ENCODE measurements at regions not wholly inside any gene's neighbourhood (a gene's known extent, or its start where the extent isn't known, plus 50 kb on each side); places are given as distances from the start of the nearest gene placed in this dataset.
"Not testable (repeated sequence)": the region's sequence is repeated elsewhere in the genome, so short reads cannot be mapped to it uniquely, and the experiment has no call there.

DNA sequence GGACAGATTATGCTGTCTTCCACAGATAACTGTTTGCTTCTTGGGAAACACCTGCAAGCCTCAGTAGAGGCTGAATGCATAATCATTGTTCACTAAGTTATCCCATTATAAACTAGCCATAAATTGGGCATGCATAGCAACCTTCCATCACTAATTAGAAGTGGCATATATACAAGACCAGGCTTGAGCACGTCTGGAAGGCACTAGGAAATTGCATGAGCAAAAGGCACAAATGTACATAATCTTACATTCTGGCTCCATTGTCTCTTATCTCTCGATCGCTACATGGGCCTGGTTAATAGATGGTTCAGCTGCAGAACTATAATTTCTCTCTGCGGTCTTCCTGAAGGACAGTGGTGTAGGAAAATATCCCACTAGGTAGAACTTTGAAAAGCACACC lies 679.2 kb downstream of the RPL10L start:
- FAIRE-seq, result no peak

DNA sequence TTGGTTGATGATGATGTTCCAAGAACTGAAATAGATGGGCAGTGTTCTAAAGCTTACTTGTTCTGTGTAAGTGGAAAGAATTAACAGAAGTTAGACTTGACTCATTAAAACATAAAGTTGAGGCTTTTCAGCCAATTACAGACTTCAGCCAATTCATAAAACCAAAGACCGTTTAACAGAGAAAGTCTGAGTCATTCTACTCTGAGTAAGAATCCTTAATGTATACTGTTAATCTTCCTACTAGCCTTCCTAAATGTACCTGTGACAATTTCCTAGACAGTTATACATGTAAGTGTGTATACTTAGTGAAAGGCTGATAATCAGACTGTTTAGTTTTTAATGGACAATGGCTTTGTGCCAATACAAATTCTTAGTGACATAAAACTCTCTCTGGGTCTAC lies 681.0 kb downstream of the RPL10L start:
- FAIRE-seq, result no peak

DNA sequence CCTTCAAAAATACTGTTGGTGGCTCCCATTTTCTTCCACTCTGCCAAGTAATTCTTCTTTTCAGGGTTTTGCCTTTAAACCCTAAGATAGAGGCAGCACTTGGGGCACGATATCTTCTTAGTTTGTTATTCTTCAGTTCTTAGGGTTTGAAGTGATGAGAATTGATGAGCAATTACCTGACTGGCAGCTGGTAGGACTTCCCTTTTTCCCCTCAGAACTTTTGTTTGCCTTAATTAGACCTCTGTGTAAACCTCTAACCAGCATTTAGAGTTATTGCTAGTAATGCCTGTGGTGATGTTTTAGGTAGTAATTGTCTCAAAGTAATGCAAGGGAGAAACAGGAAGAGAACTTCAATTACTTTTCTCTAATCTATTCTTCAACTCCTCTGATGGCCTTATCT lies 683.5 kb downstream of the RPL10L start:
- no peak for FAIRE-seq

DNA sequence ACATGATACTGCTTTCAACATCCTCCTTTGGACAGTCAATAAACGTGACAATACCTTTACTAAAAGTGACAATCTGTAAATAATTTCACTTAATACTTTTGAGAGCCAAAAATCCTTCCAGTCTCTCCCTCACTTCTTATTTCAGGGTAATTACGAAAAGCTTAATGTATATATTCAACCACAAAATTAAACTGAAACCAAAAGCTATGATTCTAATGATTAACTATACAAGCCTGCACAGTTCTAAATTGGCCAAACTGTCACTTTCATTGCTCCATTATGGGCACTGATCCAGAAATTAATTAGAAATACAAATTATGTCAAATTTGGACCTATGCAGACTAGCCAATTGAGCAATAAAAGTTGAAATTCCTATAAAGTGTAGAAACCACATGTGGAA lies 696.5 kb upstream of the MIS18BP1 start:
- no peak for FAIRE-seq

DNA sequence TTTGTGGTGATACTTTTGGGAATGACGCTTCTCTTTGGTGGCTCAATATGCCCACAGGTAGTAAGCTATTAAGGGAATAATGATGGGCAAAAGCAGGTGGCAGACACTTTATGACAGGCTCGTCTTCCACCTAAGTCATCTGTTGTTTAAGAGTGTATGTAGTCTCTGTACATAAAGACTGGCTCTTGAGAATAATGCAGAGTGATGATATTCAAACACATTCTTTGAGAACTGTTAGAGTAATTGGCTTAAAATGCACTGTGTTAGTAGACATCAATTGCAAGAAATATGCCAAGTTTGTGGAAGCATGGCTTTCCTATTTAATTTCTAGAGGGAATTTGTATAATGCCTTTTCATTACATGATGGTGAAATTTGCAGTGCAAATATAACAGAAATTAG lies 694.8 kb upstream of the MIS18BP1 start:
- FAIRE-seq, result no peak

DNA sequence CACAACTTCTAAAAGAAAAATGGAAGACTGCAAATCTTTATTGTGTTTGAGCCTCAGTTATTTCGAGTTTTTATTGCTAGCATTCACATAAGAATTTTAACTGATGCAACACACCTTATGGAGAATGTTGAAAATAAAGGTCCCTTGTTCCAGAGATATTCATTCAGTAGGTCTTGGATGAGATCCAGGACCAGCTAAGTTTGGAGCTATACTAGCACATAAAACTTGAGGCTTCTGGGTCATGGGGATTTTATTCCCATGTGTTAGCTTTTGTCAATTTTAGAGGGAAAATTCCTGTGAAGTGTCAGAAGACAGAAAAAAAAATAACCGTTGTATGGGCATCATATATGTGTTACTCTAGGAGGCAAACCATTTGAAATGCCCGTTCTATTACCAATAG lies 693.2 kb upstream of the MIS18BP1 start:
- FAIRE-seq, result no peak

DNA sequence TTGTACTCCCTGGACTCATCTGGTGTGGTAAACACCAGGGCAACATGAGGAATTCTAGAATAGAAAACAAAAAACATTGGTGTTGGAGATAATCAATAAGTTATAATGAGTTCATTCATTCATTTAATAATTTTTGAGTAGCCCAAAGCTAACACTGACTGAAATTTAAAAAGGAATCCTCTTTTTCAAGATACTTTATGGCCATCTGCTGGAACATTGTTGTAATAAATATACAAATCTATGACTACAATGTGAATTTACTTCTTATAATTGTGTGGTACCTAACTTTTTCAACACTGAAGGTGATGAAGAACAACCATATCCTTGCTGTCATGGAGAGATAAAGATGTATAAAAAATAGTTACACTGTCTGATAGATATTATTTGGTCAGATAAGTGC lies 687.3 kb upstream of the MIS18BP1 start:
- no peak for FAIRE-seq

DNA sequence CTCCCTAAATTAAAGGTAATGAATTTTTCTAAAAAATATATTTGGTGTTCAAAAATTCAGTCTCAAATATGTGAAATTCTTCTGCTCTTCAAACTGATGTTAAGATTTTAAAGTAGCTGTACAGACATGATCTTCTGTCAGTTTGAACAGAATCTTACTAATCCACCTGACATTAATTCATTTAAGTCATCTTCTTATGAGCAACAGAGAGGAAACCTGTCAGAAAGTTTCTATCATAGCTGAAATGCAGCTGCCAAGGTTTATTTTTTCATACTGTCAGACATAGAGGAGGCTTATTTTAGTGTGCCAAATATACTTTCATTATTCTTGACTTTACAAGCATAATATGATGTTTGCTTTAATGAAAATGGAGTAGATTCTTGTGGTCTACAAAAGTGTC lies 686.6 kb upstream of the MIS18BP1 start:
- no peak for FAIRE-seq

DNA sequence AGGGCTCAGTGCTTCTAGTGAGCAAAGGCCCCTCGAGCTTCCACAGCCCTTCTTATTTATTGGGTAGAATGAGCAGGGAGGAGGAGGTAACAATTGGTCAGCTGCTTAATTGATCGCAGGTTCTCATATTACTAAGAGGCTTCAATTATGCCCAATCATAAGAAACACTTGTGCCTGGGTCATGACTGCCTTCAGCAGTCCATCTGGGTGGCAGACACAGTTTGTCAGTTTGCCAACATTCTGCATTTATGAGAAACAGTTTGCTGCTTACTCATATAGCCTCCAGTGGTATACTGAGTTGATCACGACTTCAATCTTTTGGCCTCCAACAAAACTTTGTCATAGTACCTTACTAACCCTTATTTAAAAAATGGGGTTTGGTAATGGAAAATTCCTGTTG lies 667.0 kb upstream of the MIS18BP1 start:
- FAIRE-seq, result not testable (repeated sequence)

DNA sequence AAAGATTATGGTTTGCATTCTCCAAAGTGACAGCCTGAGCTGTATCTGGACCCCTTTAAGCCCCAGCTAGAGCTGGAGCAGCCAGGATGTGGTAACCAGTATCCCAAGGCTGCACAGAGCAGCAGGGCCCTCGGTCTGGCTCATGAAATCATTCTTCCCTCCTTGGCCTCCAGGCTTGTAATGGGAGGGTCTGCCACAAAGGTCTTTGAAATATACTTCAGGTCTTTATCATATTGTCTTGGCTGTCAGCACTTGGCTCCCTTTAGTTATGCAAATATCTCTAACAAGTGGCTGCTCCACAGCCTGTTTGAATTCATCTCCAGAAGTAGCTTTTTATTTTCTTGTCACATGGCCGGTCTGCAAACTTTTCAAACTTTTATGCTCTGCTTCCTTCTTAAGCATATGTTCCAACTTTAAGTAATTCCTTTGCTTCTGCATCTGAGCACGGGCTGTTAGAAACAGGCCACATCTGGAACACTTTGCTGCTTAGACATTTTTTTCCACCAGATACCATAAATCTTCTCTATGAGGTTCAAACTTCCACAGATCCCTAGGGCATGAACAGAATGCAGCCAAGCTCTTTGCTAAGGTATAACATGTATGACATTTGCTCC lies 663.4 kb upstream of the MIS18BP1 start:
- FAIRE-seq, result no peak

DNA sequence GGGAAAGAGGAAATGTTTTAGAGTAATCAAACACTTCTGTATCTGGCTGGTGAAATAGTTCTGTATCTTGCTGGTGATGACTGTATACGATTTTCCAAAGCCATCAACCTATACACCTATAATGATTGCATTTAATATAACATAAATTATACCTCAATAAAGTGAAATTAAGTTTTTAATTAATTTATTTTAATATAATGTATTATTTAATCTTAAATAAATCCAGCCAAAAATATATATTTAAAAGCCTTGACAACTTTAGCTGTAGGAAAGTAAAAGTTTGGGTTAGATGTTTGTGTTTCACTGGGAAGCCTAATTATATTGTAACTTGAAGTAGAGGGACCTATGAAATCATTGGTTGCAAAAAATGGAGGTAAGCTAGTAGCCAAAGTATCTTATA lies 654.8 kb upstream of the MIS18BP1 start:
- FAIRE-seq, result no peak

DNA sequence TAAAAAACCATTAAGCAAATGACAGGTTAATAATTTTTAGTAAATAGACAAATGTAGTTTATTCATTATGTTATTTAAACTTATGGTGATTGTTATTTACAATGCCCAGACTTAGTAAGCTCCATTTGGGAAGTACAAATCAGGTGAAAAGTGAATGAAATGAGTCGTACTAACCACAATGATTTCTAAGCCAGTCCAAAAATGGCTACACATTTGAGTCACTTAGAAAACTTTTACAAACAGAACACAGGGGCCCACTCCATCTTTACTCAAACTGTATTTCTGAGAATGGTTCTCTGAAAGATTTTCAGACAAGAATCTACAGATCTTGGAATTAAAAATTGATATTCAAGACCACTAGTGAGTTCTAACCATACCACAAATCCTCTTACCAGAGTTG lies 653.3 kb upstream of the MIS18BP1 start:
- FAIRE-seq, result no peak

DNA sequence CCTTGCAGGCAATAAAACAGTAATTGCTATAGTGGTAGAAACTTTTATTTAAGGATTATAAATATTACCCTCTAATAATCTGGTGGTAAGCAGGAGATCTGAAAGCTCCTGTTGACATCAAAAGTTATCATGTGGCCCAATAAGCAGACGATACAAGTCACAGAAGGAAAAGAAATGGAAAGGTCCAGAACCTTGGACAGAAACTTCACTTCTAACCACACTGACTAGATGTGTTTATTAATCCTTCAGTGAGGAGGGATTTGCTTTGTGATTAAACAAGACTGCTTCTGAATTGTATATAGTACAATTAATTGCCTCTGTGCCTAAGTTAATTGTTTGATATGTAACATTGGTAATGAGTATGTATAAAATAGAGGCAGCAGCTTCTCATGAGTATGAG lies 652.7 kb upstream of the MIS18BP1 start:
- FAIRE-seq, result no peak

DNA sequence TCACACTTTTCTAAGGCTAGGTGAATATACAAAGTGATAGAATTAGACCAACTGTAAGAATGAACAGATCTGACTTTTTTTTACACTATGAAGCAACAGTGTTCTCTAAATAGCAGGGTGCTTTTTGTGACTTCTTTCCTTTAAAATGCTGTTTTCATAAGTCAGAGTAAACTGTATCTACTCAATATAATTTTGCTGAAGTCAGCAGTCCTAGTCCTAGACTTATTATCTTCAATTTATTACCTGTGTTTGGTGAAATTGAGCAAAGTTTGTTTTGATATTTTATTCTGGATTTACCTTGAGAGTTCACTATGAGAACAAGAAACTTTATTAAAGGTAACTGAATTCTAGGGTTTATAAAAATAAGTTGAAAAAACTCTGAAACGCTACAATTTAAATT lies 651.3 kb upstream of the MIS18BP1 start:
- FAIRE-seq, result no peak

DNA sequence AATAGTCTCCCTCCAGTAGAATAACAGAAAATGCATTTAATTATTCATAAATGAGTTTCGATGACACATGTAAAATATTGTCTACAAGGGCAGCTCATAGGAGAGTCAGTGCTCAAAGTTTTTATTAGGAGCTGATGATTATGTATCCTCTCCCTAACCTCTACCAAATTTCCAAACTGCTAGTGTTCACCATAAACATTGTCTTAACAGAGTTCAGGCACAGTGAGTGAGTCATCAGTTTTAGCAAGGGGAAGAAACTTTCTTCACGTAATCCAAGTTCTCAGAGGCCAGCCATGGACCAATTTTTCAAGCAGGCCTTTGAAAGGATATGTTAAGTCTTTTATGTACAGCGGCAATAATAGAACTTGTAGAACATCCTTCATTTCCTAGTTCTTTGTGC lies 649.2 kb upstream of the MIS18BP1 start:
- FAIRE-seq, result no peak

DNA sequence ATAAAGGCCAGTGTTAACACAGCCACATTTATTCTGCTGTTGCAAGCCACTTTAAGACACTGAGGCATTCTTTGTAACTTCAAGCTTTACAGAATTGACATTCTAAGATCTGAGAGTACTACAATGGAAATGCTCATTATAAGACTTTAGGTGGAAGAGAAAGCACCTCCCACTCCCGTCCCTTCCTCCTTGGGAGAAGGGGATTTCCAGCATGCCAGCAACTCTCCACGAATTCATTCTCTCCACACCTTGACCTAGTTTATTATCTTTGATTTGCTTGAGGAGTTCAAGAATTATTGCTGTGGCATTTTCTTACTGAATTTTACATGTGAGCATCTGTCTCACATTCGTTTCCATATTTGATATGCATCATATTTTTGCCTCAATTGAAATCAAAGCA lies 644.4 kb upstream of the MIS18BP1 start:
- FAIRE-seq, result no peak

DNA sequence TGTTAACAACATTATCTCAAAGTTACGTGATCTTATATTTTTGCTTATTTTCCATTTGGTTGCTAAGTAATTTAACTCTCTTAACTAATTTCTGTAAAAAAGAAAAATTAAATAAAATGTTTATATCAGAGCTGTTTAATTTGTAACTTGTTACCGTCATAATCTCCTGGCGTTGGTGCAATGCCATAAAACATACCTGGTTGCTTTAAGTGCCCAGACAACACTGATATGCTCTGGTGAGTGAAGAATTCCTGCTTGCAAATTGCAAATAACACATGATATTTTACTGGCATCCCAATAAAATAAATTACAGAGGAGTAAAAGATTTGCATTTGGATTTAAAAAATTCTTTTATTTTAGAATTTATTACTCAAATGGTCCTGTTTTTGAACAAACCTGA lies 640.1 kb upstream of the MIS18BP1 start:
- no peak for FAIRE-seq

DNA sequence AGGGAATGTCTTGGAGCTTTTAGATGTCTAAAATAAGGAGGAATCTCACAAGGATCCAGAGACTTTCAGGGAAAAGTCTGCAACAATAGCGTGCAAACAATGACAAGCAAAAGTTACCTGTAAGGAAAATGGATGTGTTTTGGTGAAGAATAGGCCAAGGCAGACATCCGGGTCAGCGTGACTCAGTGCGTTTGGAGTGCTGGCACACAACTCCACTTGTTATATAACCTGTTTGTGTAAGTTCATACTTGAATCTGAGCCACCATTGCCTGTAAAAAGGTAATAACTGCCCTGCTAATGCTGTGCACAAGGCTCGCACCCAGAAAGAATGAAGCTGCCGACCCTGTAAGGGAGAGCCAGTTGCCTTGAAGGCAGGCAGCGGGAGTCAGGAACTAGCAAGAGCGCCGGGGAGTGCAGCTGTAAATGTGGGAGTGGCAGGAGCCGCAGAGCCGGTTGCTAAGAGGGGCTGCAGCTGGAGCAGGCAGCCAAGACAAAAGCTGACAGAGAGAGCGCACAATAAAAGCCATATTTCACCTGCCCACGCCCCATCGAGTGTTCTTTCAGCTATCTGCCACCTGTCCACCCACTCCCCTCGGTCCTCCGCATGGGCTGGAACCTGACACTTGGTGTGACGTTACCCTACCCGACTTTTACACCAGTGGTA lies 638.5 kb upstream of the MIS18BP1 start:
- FAIRE-seq, result no peak

DNA sequence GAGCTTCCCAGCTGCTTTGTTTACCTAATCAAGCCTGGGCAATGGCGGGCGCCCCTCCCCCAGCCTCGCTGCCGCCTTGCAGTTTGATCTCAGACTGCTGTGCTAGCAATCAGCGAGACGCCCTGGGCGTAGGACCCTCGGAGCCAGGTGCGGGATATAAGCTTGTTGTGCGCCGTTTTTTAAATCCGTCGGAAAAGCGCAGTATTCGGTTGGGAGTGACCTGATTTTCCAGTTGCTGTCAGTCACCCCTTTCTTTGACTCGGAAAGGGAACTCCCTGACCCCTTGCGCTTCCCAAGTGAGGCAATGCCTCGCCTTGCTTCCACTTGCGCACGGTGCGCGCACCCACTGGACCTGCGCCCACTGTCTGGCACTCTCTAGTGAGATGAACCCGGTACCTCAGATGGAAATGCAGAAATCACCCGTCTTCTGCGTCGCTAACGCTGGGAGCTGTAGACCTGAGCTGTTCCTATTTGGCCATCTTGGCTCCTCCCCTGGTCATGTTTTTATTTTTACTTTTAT lies 635.8 kb upstream of the MIS18BP1 start:
- FAIRE-seq, result not testable (repeated sequence)

DNA sequence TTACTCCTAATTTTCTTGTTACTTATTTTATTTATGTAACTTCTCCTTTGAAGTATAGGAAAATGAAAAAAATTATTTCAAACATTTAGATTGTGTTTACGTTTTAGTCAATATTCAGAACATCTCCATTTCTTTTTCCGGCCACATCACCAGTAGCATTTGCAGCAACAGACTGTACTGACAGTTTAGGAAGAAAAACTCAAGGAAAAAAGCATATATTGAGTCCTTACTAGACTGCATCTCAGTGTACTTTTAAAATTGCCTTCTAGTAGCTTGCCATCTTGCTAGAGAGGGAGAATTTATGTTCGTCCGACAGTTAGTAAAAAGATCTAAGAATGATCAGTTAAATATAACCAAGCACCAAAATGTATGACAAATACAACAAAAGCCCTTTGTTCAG lies 625.0 kb upstream of the MIS18BP1 start:
- FAIRE-seq, result no peak

DNA sequence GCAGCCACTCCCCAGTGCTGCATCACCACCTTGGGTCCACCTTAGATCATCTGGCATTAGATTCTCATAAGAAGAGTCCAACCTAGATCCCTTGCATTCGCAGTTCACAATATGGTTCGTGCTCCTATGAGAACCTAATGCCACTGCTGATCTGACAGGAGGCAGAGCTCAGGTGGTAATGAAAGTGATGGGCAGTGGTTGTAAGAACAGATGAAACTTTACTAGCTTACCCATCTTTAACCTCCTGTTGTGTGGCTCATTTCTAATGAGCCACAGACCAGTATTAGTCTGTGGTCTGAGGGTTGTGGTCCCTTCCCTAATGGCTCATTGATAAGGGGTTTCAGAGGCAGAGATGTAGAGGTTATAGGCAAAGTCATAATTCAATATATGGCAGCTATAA lies 615.9 kb upstream of the MIS18BP1 start:
- no peak for FAIRE-seq

DNA sequence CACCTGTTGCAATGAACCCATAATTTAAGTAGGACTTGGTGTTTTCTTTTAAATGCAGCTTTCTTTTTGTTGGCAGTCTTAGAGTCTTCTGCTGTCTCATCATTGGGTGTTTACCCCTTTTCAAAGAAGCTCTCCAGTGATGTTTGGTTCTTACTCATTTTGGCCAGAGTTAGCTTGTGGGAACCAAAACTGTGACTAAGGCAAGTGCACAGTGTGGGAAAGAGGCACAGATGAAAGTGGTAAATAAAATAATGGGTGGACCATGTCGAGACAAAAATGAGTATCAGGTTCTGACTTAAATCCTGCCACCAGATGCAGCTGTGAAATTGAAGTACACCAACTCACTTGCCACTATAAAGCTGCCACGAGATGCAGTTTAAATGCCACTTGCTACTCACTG lies 615.4 kb upstream of the MIS18BP1 start:
- no peak for FAIRE-seq

DNA sequence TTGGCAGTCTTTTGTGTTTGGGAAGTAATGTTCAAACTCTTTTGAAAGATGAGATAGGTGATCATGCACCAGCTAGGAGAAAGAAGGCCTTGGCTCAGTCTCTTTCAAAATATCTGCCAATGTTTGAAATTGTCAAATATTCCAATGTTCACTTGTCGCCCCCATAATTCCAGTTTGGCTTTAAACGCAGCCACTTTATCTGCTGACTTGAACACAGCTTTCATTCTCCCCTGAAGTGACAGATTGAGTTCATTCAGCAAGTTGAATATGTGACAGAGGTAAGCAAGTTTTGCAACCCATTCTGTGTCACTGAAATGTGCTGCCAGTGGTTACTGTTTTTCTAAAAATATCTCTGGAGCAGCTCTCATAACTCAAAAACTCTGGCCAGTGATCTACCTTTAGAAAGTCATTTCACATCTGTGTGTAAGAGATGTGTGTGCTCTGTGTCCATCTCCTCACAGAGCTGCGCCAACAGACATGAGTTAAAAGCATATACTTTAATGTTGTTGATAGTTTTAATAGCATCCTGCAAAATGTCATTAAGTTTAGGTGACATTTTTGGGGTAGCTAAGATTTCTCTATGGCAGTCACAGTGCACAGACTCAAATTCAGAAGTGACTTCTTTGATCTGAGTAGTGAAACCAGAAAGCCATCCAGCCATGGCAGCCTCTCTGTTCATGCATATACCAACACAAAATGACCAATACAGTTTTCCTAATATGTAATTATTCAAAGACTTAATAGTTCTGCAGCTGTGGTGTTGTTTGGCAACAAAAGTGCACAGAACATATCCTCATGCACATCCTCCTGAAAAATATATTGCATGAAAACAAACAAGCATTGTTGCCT lies 614.3 kb upstream of the MIS18BP1 start:
- FAIRE-seq, result no peak

DNA sequence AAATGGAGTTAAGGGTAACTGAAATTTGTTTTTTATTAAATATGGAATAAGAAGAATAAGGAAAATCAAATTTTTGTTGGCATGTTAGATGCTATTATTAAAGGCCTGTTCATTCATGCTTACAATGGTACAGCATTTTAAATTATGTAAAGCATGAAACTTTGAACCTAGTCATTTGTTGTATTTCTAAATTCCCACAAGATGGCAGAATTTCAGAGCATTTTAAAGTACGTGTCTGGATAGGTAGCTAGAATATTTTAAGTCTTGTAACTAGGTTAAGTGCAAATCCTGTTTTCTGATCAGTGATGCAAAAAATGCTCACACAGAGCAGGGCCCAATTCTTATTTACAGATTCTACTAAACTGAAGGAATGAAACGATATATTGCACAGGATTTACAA lies 585.6 kb upstream of the MIS18BP1 start:
- no peak for FAIRE-seq
